Neural crest cell (in vitro differentiated cells): ENCODE measurements at regions not wholly inside any gene's neighbourhood (a gene's known extent, or its start where the extent isn't known, plus 50 kb on each side); places are given as distances from the start of the nearest gene placed in this dataset.

ENCODE experiments used
- DNase-seq: peaks from one replicate; pipeline ENCODE4 v3.0.0; 2021; ENCODE audit warnings: low read depth, mixed read lengths, low spot score
- H3K27ac Mint-ChIP-seq: one replicate; pipeline ENCODE4 v1.8.0; 2021; ENCODE audit warnings: mild to moderate bottlenecking, mixed read lengths; ENCODE audit not compliant: unreplicated experiment
- H3K27me3 Mint-ChIP-seq: 2 replicates; pipeline ENCODE4 v1.8.0; 2021; ENCODE audit warnings: low read depth, mild to moderate bottlenecking, mixed read lengths
- H3K36me3 Mint-ChIP-seq: 2 replicates; pipeline ENCODE4 v1.8.0; 2021; ENCODE audit warnings: low read depth, mild to moderate bottlenecking, mixed read lengths
- H3K4me1 Mint-ChIP-seq: 2 replicates; pipeline ENCODE4 v1.8.0; 2021; ENCODE audit warnings: mixed read lengths
- H3K4me3 Mint-ChIP-seq: one replicate; pipeline ENCODE4 v1.8.0; 2021; ENCODE audit warnings: mild to moderate bottlenecking, mixed read lengths
- H3K9me3 Mint-ChIP-seq: 2 replicates; pipeline ENCODE4 v1.8.0; 2021; ENCODE audit warnings: mixed read lengths
- CTCF ChIP-seq: fragments of 200-600 bp; sonication (generic); conservative IDR thresholded peaks from 2 replicates; pipeline ENCODE4 v1.5.0; 2021; ENCODE audit warnings: antibody characterized with exemption, mild to moderate bottlenecking

GRCh38 chr1:58924016-58924565, 140.2 kb upstream of the JUN start:
- no peaks in the 10 kb centered on the region for H3K9me3 Mint-ChIP-seq
- DNase-seq: no peak
- no peaks in the 10 kb centered on the region for H3K4me1 Mint-ChIP-seq
- H3K27me3 Mint-ChIP-seq: no peaks in the 10 kb centered on the region
- H3K4me3 Mint-ChIP-seq: no peak overlapping the region
- no peak for TF ChIP-seq CTCF
- no peaks in the 10 kb centered on the region for H3K36me3 Mint-ChIP-seq
- H3K27ac Mint-ChIP-seq: no peak overlapping the region

GRCh38 chr1:58924821-58925220, 141.0 kb upstream of the JUN start:
- Mint-ChIP-seq H3K4me1 (no peaks in the 10 kb centered on the region), H3K4me3 (no peak overlapping the region), H3K27ac (peak overlapping the region; percentile 44), H3K27me3 (no peaks in the 10 kb centered on the region), H3K9me3 (no peaks in the 10 kb centered on the region), H3K36me3 (no peaks in the 10 kb centered on the region)
- TF ChIP-seq CTCF: no peak
- DNase-seq: no peak

- Mint-ChIP-seq H3K9me3 (no peaks in the 10 kb centered on the region), H3K4me1 (no peaks in the 10 kb centered on the region), H3K27me3 (no peaks in the 10 kb centered on the region), H3K4me3 (no peak overlapping the region), H3K36me3 (no peaks in the 10 kb centered on the region), H3K27ac (no peak overlapping the region)
- no peak for DNase-seq
- no peak for TF ChIP-seq CTCF
Measured at GRCh38 chr1:58925247-58925646, 141.4 kb upstream of the JUN start.

GRCh38 chr1:58926152-58926551, 142.3 kb upstream of the JUN start:
- Mint-ChIP-seq H3K9me3 (no peaks in the 10 kb centered on the region), H3K27ac (no peak overlapping the region), H3K4me3 (no peak overlapping the region), H3K4me1 (no peaks in the 10 kb centered on the region), H3K36me3 (no peaks in the 10 kb centered on the region), H3K27me3 (no peaks in the 10 kb centered on the region)
- DNase-seq: no peak
- TF ChIP-seq CTCF: no peak

- Mint-ChIP-seq H3K4me1 (no peaks in the 10 kb centered on the region), H3K27me3 (no peaks in the 10 kb centered on the region), H3K27ac (no peak overlapping the region), H3K36me3 (no peaks in the 10 kb centered on the region), H3K9me3 (no peaks in the 10 kb centered on the region), H3K4me3 (no peak overlapping the region)
- TF ChIP-seq CTCF: no peak
- no peak for DNase-seq
Measured at GRCh38 chr1:58927041-58927721, 143.3 kb upstream of the JUN start.
